H9 (cell line): ENCODE measurements at regions not wholly inside any gene's neighbourhood (a gene's known extent, or its start where the extent isn't known, plus 50 kb on each side); places are given as distances from the start of the nearest gene placed in this dataset.

Source experiments
- DNase-seq: peaks from one replicate; pipeline ENCODE4 v3.0.0-alpha.2; 2017
- H2AFZ ChIP-seq: one replicate; pipeline ENCODE4 v1.6.1; 2013; ENCODE audit warnings: mild to moderate bottlenecking, low read length, control low read depth, moderate library complexity
- H2AK5ac ChIP-seq: 2 replicates; pipeline ENCODE4 v1.6.1; 2013; ENCODE audit warnings: low read length, control low read depth, mixed read lengths; ENCODE audit not compliant: insufficient read length
- H2BK120ac ChIP-seq: one replicate; pipeline ENCODE4 v1.6.1; 2013; ENCODE audit warnings: low read depth, mild to moderate bottlenecking, low read length, control low read depth, inconsistent platforms; ENCODE audit not compliant: poor library complexity, severe bottlenecking
- H2BK12ac ChIP-seq: 2 replicates; pipeline ENCODE4 v1.6.1; 2013; ENCODE audit warnings: low read length, control low read depth, mixed read lengths, low read depth; ENCODE audit not compliant: insufficient read length
- H2BK15ac ChIP-seq: 2 replicates; pipeline ENCODE4 v1.6.1; 2013; ENCODE audit warnings: low read depth, low read length, control low read depth
- H2BK20ac ChIP-seq: one replicate; pipeline ENCODE4 v1.6.1; 2013; ENCODE audit warnings: low read depth, mild to moderate bottlenecking, low read length, control low read depth, inconsistent platforms; ENCODE audit not compliant: poor library complexity, severe bottlenecking
- H2BK5ac ChIP-seq: 2 replicates; pipeline ENCODE4 v1.6.1; 2013; ENCODE audit warnings: low read length, control low read depth, mixed read lengths; ENCODE audit not compliant: insufficient read length
- H3K14ac ChIP-seq: 2 replicates; pipeline ENCODE4 v1.6.1; 2013; ENCODE audit warnings: low read length, control low read depth; ENCODE audit not compliant: insufficient read depth
- H3K18ac ChIP-seq: 2 replicates; pipeline ENCODE4 v1.6.1; 2013; ENCODE audit warnings: low read depth, mild to moderate bottlenecking, mixed read lengths, low read length, control low read depth; ENCODE audit not compliant: insufficient read length
- H3K23ac ChIP-seq: 2 replicates; pipeline ENCODE4 v1.6.1; 2013; ENCODE audit warnings: low read length, control low read depth, mixed read lengths, low read depth; ENCODE audit not compliant: insufficient read length
- H3K23me2 ChIP-seq: 2 replicates; pipeline ENCODE4 v1.6.1; 2013; ENCODE audit warnings: low read depth, mild to moderate bottlenecking, mixed read lengths, low read length, control low read depth; ENCODE audit not compliant: insufficient read length, poor library complexity, severe bottlenecking
- H3K27ac ChIP-seq: 2 replicates; pipeline ENCODE4 v1.5.1; 2013; ENCODE audit warnings: low read length, control low read depth, mixed read lengths, low read depth; ENCODE audit not compliant: insufficient read length
- H3K27me3 ChIP-seq: 2 replicates; pipeline ENCODE4 v1.6.1; 2013; ENCODE audit warnings: low read length, control low read depth, inconsistent platforms; ENCODE audit not compliant: insufficient read depth
- H3K4ac ChIP-seq: 2 replicates; pipeline ENCODE4 v1.6.1; 2013; ENCODE audit warnings: low read depth, mild to moderate bottlenecking, control low read depth, inconsistent platforms, low read length, moderate library complexity
- H3K4me1 ChIP-seq: 2 replicates; pipeline ENCODE4 v1.6.1; 2013; ENCODE audit warnings: low read length, control low read depth, inconsistent platforms; ENCODE audit not compliant: insufficient read depth
- H3K4me2 ChIP-seq: 2 replicates; pipeline ENCODE4 v1.6.1; 2013; ENCODE audit warnings: low read length, control low read depth, mixed read lengths; ENCODE audit not compliant: insufficient read length, insufficient read depth
- H3K56ac ChIP-seq: 2 replicates; pipeline ENCODE4 v1.6.1; 2013; ENCODE audit warnings: low read depth, mild to moderate bottlenecking, mixed read lengths, low read length, control low read depth; ENCODE audit not compliant: insufficient read length
- H3K79me1 ChIP-seq: 2 replicates; pipeline ENCODE4 v1.6.1; 2013; ENCODE audit warnings: low read depth, mild to moderate bottlenecking, moderate library complexity, low read length, control low read depth, inconsistent platforms; ENCODE audit not compliant: insufficient read depth, poor library complexity, severe bottlenecking
- H3K79me2 ChIP-seq: 2 replicates; pipeline ENCODE4 v1.6.1; 2013; ENCODE audit warnings: low read length, control low read depth, inconsistent platforms; ENCODE audit not compliant: insufficient read depth
- H3K9ac ChIP-seq: 2 replicates; pipeline ENCODE4 v1.6.1; 2013; ENCODE audit warnings: low read length, control low read depth, mixed read lengths; ENCODE audit not compliant: insufficient read length; ENCODE audit errors: extremely low read depth
- H3K9me3 ChIP-seq: one replicate; pipeline ENCODE4 v1.6.1; 2013; ENCODE audit warnings: low read depth, low read length, inconsistent platforms; ENCODE audit not compliant: control insufficient read depth
- H3T11ph ChIP-seq: one replicate; pipeline ENCODE4 v1.6.1; 2013; ENCODE audit warnings: mild to moderate bottlenecking, low read length, control low read depth, inconsistent platforms
- H4K20me1 ChIP-seq: one replicate; pipeline ENCODE4 v1.6.1; 2013; ENCODE audit not compliant: control insufficient read depth, insufficient read length, insufficient read depth
- H4K5ac ChIP-seq: 2 replicates; pipeline ENCODE4 v1.6.1; 2013; ENCODE audit warnings: low read depth, mild to moderate bottlenecking, mixed read lengths, low read length, control low read depth; ENCODE audit not compliant: insufficient read length
- H4K8ac ChIP-seq: replicated peaks from 2 replicates; pipeline ENCODE4 v1.6.1; 2013; ENCODE audit warnings: low read length, control low read depth, mixed read lengths, low read depth; ENCODE audit not compliant: insufficient read length
- H4K91ac ChIP-seq: 2 replicates; pipeline ENCODE4 v1.6.1; 2013; ENCODE audit warnings: low read depth, mild to moderate bottlenecking, moderate library complexity, mixed read lengths, low read length, control low read depth; ENCODE audit not compliant: insufficient read length
- H3K27ac Mint-ChIP-seq, 3 experiments: 2 replicates in 2 of 3; 3 replicates in 1 of 3; pipeline ENCODE4 v1.8.0; 2020 to 2021; ENCODE audit warnings: mixed read lengths in 3 of 3, mild to moderate bottlenecking in 1 of 3, moderate library complexity in 1 of 3
- H3K27me3 Mint-ChIP-seq: 2 replicates; pipeline ENCODE4 v1.8.0; 2021; ENCODE audit warnings: low read depth, mild to moderate bottlenecking, moderate library complexity, mixed read lengths
- H3K36me3 Mint-ChIP-seq, 3 experiments: 2 replicates in 2 of 3; 3 replicates in 1 of 3; pipeline ENCODE4 v1.8.0; 2020 to 2021; ENCODE audit warnings: low read depth in 3 of 3, mixed read lengths in 3 of 3; ENCODE audit not compliant: insufficient read depth in 1 of 3
- H3K4me1 Mint-ChIP-seq, 2 experiments: 2 replicates each; pipeline ENCODE4 v1.8.0; 2020; ENCODE audit warnings: mixed read lengths in 2 of 2
- H3K4me3 Mint-ChIP-seq, 2 experiments: 2 replicates in 1 of 2; 3 replicates in 1 of 2; pipeline ENCODE4 v1.8.0; 2020 to 2021; ENCODE audit warnings: mild to moderate bottlenecking in 2 of 2, mixed read lengths in 2 of 2, moderate library complexity in 1 of 2
- H3K9me3 Mint-ChIP-seq, 2 experiments: 2 replicates in 1 of 2; 3 replicates in 1 of 2; pipeline ENCODE4 v1.8.0; 2020; ENCODE audit warnings: mild to moderate bottlenecking in 2 of 2, mixed read lengths in 2 of 2, moderate library complexity in 1 of 2
- CTCF ChIP-seq: fragments of 200-600 bp; sonication (generic); conservative IDR thresholded peaks from 3 replicates; pipeline ENCODE4 v1.8.0; 2021; ENCODE audit warnings: antibody characterized with exemption, mild to moderate bottlenecking
- WGBS: extraction: QIAGEN DNeasy Blood & Tissue Kit; methylation state at CpG from one replicate; pipeline ENCODE4 v1.1.7; 2013; ENCODE audit warnings: missing lambda C conversion rate, low lambda C conversion rate, mixed read lengths; ENCODE audit not compliant: insufficient read length; ENCODE audit errors: extremely low coverage; 5-methylcytosine and 5-hydroxymethylcytosine counted together

- Histone ChIP-seq H3K4ac (no peak overlapping the region), H2BK5ac (no peak overlapping the region), H3K9me3 (no peaks in the 10 kb centered on the region), H2AK5ac (no peak overlapping the region), H4K91ac (no peak overlapping the region), H4K8ac (no peak overlapping the region), H3K9ac (no peak overlapping the region), H3K4me1 (no peaks in the 10 kb centered on the region), H3T11ph (no peak overlapping the region), H3K4me2 (no peak overlapping the region), H3K23me2 (no peaks in the 10 kb centered on the region), H3K14ac (no peak overlapping the region), H2AFZ (no peak overlapping the region), H3K23ac (no peak overlapping the region), H3K27me3 (no peaks in the 10 kb centered on the region), H3K56ac (no peak overlapping the region), H3K79me2 (no peaks in the 10 kb centered on the region), H3K18ac (no peak overlapping the region), H3K79me1 (no peaks in the 10 kb centered on the region), H2BK20ac (no peak overlapping the region), H2BK12ac (no peak overlapping the region), H4K5ac (no peak overlapping the region), H4K20me1 (no peaks in the 10 kb centered on the region), H3K27ac (no peak overlapping the region), H2BK120ac (no peak overlapping the region), H2BK15ac (no peak overlapping the region)
- peaks cover 0 to 3% (median 0%) of the 10 kb centered on the region in 3 experiments; a peak in 2 of 7 replicates for H3K36me3 Mint-ChIP-seq
- DNase-seq: no peak
- no peaks in the 10 kb centered on the region for H3K4me1 Mint-ChIP-seq
- H3K27me3 Mint-ChIP-seq: peaks cover 4% of the 10 kb centered on the region; the same call in 1 of the 2 replicates
- no peak overlapping the region for H3K27ac Mint-ChIP-seq
- H3K9me3 Mint-ChIP-seq: peaks cover 0 to 7% of the 10 kb centered on the region in 2 experiments; a peak in 1 of 5 replicates
- H3K4me3 Mint-ChIP-seq: no peak overlapping the region
- no peak for TF ChIP-seq CTCF
- no CpG with 5 or more reads among the region's 4 CpGs for WGBS
Measured at GRCh38 chr6:148136586-148136985, 206.1 kb upstream of the SASH1 start.
